Activated CD8-positive, alpha-beta memory T cell treated with anti-CD3 and anti-CD28 coated beads for 4 hours (primary cell): ENCODE measurements at regions not wholly inside any gene's neighbourhood (a gene's known extent, or its start where the extent isn't known, plus 50 kb on each side); places are given as distances from the start of the nearest gene placed in this dataset.
A peak's percentile ranks its signal among the peaks of the same experiment; 100 is the strongest.

Experiments
- DNase-seq, 2 donors: peaks; one replicate each; pipeline ENCODE4 v3.0.0-alpha.2; 2020; ENCODE audit warnings: low read depth in 2 of 2

DNA sequence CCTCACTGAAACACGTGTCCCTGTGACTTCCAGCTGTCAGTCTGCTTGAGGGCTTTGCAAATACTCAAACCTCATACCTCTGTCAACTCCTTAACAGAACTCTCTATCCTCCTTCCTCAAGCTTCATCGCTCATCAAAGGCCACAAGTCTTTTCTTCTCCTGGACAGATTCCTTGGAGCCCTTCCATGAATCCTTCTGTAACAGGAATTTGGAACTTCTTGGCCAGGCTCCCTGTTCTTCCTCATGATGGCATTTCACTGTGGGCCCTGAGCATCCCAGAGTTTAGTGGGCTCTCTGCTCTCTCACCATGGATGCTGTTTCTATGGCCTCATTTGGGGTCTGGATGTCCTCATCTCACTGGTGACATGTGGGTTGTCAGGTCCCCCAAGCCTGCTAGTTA lies 105.0 kb upstream of the TLE3 start:
- DNase-seq = no peak

DNA sequence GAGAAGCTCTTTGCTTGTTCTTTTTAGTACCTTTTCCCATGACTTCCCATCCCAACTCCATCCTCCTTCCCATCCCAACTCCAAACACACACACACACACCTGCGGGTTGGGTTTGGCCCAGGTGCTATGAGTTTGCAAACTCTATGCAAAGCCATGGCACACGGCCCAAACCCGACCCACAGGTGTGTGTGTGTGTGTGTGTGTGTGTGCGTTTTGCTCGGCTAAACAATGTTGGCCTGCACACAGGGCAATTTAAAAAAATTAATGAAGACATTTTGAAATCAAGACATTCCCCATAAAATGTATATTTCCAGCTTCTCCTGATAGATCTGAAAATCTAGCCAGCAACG lies 103.7 kb upstream of the TLE3 start:
- no peak for DNase-seq

DNA sequence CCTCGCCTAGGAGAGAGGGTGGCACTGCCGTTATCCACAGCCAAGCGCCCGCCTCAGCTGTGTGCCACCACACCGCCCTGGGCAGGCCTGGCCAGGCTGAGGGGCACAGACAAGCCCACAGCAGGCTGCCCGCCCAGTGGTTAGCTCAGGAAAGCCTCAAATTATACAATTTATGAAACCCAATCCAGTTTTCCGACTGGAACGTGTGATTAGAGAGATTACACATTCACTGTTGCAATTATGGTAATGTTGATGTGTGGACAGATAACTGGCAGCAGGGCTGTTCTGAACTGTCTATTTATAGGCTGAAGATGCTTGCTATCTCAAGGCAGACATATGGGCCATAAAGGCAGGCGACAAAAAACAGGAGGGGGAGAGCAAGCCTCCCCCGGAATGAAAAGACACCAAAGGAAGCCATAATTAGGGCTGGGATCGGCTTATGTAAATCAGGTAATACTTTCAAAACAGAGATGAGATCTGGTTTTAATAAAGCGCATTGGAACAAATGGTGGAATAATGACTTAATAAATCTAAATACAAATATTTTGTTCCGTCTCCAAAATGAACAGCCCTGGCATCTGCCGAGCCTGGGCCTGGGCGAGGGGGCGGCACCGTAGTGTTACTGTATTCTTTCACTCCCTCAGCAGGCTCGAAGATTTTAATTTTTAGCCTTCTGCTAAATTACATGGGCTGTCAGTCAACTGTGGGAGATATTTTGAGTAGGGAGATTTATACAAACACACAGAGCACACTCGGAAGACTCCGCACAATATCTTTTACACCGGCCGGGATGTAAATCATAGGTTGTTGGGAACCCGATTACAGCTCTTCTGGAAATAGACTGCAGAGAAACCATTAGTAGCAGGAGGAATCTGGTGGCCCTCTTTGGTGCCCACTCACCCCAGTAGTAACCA lies 103.1 kb upstream of the TLE3 start:
- no peak for DNase-seq

DNA sequence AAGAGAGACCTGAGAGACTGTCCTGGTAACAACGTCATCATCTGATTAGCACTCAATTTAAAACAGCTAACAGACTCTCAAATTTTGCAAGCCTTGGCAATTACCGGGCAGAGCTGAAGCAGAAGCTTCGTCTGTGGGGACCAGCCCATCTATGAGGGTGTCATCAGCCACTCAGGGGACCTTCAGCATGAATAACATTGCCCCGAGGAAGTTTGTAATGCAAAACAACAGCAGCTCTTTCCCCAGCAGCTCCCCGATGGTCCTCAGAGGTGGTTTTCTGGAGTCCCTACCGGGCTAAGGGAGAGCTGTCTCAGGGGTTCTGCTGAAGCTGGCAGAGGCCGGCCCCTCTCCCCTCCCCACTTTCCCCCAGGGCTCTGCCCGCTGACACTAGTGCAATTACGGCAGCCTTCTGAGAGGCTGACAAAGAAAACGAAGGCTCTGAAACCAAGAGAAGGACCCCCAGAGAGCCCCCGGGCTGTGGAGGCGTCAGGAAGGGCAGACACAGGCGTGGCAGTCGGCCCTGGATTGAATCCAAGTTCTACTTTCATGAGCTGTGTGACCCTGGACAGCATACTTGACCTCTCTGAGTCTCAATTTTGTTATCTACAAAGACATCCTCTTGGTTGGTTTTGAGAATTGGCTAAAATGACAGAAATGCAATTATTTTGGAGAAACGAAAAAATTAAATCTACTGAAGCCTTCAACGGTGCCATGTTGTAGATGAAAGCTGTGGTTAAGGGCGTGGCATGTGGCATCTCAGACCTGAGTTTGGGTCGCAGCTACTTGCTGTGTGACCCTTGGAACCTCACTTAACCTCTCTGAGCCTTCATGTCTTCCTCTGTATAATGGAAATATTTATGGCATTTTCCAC lies 102.1 kb upstream of the TLE3 start:
- DNase-seq = no peak

DNA sequence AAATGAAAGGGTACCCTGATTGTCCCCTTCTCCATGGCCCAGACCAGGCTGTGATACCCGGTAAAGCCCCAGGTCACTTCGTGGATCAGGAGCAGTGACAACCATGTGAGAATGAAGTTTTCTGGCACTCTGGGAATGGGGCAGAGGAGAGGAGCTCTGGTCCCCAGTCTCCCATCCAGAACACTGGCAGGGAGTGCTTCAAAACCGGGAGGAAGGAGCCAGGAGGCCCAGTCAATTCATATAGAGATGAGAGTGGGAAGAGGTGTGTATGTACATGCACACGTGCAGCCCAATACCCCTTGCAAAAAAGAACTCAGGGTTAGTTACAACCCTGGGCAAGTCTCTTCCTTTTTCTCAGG lies 101.4 kb upstream of the TLE3 start:
- no peak for DNase-seq

DNA sequence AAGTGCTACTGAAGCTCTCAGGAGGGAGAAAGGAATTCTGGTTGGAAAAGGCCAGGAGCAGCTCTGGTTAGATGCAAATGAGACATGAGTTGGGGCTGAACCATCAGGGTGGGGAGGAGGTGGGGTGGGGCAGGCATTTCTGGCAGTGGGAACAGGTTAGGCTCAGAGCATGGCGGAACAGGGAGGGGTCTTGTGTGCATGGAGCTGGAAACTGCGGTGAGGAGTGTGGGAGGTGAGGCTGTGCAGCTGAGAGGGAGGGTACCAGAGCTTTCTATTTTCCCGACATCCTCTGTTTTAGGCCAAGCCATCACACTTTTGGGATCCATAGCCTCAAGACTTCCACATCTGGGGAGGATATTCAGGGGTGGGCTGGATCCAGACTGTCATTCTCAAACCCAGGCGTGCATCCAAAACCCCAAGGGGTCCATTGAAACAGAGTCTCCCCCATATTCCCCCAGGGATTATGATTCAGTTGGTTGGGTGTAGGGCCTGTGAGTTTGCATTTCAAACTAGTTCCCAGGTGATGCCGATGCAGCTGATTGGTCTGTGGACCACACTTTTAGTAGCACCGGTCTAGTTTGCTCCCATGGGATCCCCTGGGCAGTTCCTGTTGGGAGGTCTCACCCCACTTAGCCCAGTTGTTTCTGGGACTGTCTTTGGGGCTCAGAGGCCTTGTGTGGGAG lies 100.9 kb upstream of the TLE3 start:
- no peak for DNase-seq

DNA sequence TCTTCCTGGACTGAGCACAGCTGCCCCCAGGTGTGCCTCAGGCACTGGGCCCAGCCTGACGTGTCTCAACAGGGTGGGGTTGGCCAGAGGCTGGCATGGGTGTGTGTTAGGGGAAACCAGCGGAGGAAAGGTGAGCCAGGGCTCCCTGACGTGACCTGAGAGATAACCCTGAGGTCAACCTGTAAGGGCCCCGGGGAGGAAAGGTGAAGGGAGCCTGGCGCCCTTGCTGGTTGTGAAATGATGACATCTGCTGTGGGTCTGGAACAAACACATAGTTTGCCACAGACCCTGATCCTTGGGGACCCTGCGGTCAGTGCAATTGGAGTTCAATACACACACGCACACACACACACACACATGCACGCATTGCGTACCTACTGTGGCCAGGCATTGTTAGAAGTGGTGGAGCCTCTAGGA lies 100.2 kb upstream of the TLE3 start:
- DNase-seq = no peak

DNA sequence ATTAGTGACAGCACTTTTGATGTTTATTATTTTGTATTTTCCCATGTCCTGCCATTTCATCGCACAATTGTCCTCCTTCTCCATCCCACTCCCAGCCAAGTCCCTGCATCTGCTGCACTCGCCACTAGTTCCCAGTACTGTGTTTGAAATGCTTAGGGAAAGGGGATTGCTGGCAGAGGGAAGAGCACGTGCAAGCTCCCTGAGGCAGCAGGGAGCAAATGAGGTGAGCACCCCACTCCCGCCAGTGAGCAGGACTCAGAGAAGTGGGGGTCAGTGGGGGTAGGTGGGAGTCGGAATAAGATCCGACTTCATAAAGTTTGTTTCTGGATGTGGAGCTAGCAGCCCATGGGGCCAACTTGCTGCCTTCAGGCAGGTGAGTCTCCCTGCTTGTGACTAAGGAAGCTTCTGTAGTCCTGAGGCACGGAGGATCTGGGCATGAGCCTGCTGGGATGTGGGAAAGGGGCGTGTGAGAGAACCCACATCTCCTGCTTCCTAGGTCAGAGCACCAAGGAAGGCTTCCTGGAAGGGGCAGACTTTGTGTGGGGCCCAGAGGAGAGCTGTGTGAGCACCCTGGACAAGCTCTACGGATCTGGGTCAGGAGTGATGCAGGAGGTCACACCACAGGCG lies 99.7 kb upstream of the TLE3 start:
- DNase-seq = no peak

DNA sequence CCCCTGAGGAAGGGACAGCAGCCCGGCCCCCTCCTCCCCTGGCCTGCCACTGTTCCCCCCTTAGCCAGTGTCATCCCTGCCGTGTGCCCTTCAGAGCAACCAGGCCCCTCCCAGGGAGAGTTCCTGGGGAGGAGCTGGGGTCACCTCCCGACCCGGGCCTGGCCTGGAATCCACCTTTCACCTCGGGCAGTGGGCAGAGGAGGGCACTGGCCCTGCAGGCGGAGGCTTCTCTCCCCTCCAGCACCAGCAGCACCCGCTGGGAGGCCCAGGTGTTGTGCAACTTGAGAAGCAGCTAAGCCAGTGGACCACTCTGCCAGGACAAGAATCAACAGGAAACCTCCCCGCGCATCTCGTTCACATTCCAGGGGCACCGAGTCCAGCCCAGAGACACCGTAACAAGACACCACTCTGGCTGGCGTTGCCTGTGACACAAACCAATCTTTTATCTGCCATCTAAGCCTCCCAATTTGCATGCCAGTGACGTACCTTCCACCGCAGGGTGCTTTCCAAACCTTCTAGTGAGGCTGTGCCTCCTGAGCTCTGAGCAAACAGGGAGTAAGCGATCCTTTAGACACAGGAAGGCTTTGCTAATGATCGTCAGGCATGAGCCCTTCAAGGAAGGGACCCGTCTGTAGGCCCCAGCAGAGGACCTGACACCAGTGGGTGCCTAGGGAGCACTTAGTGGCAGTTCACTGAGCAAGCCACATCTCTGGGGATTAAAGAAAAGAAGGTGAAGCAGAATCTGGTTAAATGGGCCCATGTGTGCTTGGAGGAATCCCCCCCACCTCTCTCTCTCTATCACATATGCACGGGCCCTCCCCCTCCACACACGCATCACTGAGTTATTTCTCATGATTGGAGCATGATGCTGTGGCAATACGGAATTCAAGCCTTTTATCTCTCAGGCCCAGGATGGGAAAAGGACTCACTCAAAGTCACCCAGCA lies 98.9 kb upstream of the TLE3 start:
- peak in 1 of 2 donors; percentile 25 for DNase-seq

DNA sequence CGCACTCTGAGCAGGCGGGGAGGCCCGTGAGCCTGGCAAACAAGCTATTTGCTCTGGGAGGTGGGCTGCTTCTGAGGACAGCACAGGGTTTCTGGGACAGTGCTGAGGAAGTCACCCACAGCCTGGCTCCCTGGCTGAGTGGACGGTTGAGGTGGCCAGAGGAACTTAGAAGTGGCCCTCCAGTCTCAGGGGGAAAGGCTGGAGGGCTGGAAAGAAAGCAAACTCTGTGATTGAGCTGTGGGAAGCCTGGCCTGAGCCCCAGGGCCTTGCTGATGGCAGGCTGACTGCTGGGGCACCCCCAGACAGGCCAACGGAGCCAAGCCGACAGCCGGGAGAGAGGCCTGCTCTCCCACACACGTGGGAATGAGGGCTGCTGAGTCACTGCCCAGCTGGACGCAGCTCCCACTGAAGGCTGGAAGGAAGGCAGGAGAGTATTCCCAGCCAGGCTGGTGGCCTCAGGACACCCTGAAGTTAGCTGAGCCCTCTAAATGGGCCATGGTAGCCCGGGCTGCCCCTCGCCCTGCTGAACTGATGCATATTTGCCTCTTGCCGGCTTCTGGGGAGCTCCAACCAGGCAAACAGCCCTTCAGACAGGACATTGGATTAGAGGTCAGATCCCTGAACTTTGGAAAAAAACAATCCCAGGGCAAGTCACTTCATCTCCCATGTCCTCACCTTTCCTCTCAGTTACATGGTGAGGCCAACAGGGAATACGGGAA lies 98.0 kb upstream of the TLE3 start:
- no peak for DNase-seq

DNA sequence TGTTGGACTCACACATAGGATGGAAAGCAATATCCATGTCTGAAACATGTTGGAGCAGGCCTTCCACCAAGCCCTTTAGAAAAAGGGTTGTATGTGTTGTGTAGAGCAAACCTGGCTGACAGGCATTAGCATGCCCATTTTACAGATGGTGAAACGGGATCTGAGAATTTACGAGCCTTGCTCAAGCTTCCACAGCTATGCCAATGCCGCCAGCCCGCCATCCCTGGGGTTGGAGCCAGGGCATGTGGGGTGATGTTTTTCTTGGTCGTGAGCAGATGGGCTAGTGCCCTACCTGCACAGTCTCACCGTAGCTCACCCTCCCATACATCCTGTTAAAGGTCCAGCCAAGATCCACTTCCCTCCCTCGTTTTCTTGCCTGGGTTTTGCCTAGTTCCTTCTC lies 97.5 kb upstream of the TLE3 start:
- DNase-seq = no peak

DNA sequence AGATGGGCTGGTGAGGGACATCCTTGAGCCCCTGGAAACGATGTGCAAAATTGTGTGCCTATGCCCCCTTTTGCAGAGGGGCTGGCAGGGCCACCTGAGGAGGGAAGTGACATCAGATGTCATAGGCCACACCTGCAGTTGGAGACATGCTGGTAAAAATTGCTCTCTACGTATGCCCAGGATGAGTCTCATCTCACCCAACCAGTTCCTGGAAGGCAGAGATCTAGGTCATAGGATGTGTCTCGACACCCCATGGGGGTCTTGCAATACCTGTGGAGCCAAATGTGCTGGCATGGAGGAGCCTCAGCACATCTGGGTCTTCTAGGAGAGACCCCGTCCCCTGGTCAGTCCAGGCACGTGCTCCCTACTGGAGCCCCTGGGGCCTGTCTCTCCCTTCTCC lies 96.5 kb upstream of the TLE3 start:
- DNase-seq = no peak

DNA sequence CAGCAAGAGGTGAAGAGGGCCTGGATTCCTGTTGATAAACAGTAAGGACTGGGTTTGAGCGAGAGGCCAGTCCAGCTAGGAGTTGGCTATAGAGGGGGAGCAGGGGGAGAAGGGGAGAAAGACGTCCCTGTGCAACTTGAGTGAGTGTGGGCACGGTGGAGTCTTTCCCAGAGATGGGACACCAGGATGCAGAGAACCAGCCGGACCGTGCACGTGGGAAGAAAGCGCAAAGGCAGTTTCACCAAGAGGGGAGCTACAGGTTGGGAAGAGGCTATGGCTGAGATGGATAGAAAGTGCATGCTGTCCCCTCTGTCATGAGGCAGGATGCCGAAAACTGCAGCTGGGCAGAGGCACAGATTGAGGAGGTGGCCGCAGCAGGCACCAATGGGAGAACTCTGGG lies 96.0 kb upstream of the TLE3 start:
- no peak for DNase-seq

DNA sequence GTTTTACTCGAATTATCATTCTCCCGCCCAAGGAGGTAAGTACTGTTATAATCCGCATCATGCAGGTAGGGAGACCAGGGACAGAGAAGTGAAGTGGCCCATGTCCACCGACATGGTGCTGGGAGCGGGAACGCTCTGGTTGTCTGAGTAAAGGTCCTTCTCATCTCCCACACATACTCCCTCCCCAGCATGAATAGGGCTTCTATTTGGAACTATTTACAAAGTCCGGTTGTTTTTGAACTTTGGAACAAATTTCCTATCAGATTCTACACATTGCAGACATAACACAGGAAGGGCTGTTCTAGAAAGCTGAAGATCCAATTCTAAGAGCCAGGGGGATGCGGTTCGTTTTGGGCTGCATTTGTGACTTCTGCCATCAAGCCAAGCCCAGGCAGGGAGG lies 94.8 kb upstream of the TLE3 start:
- no peak for DNase-seq

DNA sequence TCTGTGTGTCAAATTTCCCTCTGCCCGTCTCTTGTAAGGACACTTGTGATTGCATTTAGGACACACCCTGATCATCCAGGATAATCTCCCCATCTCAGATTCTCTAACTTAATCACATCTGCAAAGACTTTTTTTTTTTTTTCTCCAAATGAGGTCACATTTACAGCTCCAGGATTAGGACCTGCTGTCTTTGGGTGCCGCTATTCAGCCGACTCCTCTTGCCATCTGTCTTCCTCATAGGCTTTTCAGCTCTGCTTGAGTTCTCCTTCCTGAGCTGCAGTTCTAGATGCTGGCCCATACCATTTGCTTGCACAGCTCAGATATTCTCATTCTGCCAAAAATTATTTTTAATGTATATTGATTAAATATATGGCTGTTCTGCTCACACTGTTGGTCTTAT lies 94.3 kb upstream of the TLE3 start:
- DNase-seq = no peak

DNA sequence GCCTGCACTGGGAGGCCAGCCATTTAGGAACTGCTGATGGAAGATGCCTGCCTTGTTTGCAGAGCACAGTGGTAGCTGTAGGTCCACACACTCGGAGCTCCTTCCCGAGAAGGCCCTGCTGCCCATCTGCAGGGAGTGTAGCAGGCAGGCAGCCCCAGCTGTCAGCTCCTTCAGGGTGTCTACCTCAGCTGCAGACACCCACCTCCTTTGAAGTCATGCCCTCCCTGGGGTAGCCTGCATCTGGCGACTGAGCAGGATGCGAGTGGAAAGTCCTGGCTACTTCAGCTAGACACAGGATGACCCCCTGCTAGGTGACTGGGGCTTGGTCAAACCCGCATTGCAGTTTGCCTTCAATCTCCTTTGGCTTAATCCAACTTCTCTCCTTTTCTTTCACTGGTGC lies 93.2 kb upstream of the TLE3 start:
- DNase-seq = no peak

DNA sequence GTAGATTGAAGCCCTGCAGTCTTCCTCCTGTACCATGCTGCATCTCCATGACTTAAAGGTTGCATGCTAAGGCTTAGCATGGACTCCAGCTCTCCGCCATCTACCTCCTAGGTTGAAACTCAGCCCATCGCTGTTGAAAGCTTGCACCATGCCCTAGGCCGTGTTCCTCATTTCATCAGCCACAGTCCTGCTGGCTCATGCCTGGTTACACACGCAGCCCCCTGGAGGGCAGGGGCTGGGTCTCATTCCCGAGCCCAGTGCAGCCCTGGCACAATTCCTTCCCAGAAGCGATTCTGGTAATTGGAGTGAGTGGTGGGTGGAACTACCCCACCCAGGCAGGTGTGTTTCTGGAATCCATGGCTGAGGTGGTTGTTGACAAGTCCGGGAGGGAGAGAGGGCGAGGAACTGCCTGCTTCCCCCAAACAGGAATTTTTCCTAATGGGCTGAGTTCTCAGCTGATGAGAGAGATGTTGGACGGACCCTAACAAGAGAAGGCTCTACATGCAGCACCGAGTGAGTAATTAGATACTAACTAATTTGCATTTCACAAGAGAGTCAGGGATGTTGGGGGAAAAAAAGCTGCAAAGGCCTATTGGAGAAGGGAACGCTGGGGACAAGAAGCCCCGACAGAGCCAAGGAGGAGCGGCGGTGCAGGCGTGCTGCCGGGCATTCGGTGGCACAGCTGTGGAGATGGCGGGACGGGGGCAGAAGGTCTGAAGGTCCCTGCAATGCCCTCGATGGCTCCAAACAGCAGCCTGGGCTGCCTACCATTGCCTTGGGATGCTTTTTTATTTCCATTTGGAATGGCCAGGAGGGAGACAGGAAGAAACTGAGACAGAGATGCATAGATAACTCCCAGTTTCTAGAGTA lies 92.3 kb upstream of the TLE3 start:
- no peak for DNase-seq

DNA sequence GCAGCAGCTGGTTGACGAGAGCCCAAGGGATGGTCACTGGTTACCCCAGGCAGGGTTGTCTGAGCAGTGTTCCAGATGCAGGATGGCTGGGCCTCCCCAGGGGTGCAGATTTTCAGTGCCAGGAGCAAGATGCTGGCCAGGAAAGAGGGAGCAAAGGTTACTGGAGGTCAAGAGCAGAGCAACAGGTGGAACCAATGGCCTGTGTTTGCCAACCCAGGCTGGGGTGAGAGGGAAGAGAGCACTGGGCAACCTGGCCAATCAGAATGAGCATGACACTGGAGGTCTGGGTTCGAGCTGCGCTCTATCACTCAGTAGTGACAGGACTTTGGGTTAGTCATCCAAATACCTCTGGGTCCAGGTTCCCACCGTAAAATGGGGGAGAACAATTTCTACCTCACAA lies 90.6 kb upstream of the TLE3 start:
- DNase-seq = no peak

DNA sequence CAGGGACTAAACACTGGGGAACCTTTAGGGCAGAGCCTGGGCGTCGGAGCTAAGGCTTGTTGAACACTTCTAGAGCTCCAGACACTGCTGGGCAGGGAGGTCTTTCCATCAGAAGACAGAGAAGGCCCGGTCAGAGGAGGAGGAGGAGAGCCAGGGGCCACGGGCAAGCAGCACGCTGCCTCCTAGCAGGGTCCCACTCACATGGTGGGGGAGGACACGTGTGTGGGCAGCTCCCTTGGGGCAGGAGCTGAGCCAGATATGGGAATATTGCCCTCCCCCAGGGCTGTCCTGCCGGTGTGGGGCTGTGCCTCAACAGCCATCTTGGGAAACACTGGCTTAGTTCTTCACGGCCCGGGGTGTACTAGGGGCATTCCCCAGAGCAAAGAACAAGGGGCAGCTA lies 89.6 kb upstream of the TLE3 start:
- DNase-seq = no peak
